ENCODE measurements at regions not wholly inside any gene's neighbourhood (a gene's known extent, or its start where the extent isn't known, plus 50 kb on each side); places are given as distances from the start of the nearest gene placed in this dataset.
A peak's percentile ranks its signal among the peaks of the same experiment; 100 is the strongest.
"Not testable (repeated sequence)": the region's sequence is repeated elsewhere in the genome, so short reads cannot be mapped to it uniquely, and the experiment has no call there.

- no peak overlapping the region for H3K4me3 ChIP-seq (ENCODE audit: control insufficient read depth, low read depth, low read length)
- no peak for DNase-seq (ENCODE audit: low read depth)
- no peak for TF ChIP-seq CTCF (IDR thresholded peaks at IDR 0.05; ENCODE audit: control insufficient read depth, insufficient read depth, low read depth, low read length, missing control alignments)
These were observed 103.5 kb upstream of the CADM1 start for GRCh38 chr11:115607621-115608221.

- TF ChIP-seq CTCF (IDR thresholded peaks at IDR 0.05; ENCODE audit: control insufficient read depth, insufficient read depth, low read depth, low read length, missing control alignments): no peak
- peak; percentile 16 for DNase-seq (ENCODE audit: low read depth)
- H3K4me3 ChIP-seq (ENCODE audit: control insufficient read depth, low read depth, low read length): no peak overlapping the region
These were observed 102.4 kb upstream of the CADM1 start for GRCh38 chr11:115606498-115607220.

GRCh38 chr11:115605871-115606497, 101.8 kb upstream of the CADM1 start:
- no peak overlapping the region for H3K4me3 ChIP-seq (ENCODE audit: control insufficient read depth, low read depth, low read length)
- no peak for TF ChIP-seq CTCF (IDR thresholded peaks at IDR 0.05; ENCODE audit: control insufficient read depth, insufficient read depth, low read depth, low read length, missing control alignments)
- no peak for DNase-seq (ENCODE audit: low read depth)

DNA sequence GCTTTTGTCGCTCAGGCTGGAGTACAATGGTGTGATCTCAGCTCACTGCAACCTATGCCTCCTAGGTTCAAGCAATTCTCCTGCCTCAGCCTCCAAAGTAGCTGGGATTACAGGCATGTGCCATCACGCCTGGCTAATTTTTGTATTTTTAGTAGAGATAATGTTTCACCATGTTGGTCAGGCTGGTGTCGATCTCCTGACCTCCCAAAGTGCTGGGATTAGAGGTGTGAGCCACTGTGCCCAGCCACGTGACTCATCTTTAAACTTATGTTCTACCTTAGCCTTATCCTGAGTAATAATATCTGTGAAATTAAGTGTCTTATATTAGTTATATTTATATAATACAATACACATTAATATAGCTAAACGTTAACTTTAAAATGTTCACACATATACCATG, 101.2 kb upstream of the CADM1 start:
- DNase-seq (ENCODE audit: low read depth); H3K4me3 ChIP-seq (ENCODE audit: control insufficient read depth, low read depth, low read length): not testable (repeated sequence)

GRCh38 chr11:115599125-115599524, 94.9 kb upstream of the CADM1 start:
- no peak for DNase-seq (ENCODE audit: low read depth)

DNA sequence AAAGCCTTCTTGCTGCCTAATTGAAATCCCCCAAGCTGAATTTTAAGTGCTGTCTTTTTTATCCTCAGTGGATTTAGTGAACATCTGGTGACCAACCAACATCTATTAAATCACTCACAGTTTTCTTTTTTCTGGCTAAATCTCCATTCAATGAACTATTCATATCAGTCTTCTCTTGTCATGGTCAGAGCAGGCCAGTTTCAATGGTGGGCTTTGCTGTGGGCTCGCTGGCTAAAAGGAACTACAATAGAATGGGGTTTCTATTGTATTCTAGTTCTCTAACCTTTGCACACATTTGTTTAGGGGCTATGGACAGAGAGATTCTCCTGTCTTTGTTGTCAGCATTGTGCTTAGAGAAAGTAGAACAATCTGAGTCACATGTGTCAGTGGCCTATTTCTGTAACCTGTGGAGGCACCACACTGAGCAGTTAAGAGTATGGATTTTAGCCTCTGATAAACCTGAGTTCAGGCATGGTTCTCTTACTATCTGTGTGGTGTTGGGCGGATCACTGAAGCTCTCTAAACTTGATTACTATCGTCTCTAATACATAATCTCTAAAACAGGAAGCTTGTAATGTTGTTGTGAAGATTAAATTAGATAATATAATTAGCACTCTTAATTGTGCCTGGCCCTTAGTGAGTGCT, 94.2 kb upstream of the CADM1 start:
- no peak overlapping the region for H3K4me3 ChIP-seq (ENCODE audit: control insufficient read depth, low read depth, low read length)
- no peak for DNase-seq (ENCODE audit: low read depth)
- no peak for TF ChIP-seq CTCF (IDR thresholded peaks at IDR 0.05; ENCODE audit: control insufficient read depth, insufficient read depth, low read depth, low read length, missing control alignments)

More at GRCh38 chr11:115599125-115599524, 94.9 kb upstream of the CADM1 start:
- H3K4me3 ChIP-seq (ENCODE audit: control insufficient read depth, low read depth, low read length): no peak overlapping the region
- TF ChIP-seq CTCF (IDR thresholded peaks at IDR 0.05; ENCODE audit: control insufficient read depth, insufficient read depth, low read depth, low read length, missing control alignments): no peak

DNA sequence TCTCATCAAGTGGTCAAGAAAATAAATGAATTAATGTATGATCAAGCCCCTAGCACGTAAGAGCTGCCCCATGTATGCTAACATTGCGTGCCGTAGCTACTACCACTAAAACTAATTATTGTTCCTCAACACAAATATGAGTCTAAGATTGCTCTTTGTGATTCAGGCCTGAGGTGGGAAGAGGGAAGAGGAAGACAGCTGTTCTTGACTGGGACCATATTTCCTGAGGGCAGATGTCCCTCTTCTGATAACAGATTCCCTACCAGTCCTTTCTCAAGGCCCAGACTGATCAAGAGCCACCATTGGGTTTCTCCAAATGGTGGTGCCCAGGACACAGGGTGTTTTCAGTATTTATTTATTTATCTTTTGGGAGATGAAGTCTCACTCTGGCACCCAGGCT, 87.2 kb upstream of the CADM1 start:
- DNase-seq (ENCODE audit: low read depth): no peak
- H3K4me3 ChIP-seq (ENCODE audit: control insufficient read depth, low read depth, low read length): no peak overlapping the region
- TF ChIP-seq CTCF (IDR thresholded peaks at IDR 0.05; ENCODE audit: control insufficient read depth, insufficient read depth, low read depth, low read length, missing control alignments): no peak

Measured in AG09309 (cell line).